BE2C (cell line): ENCODE measurements at regions not wholly inside any gene's neighbourhood (a gene's known extent, or its start where the extent isn't known, plus 50 kb on each side); places are given as distances from the start of the nearest gene placed in this dataset.

Source experiments
- DNase-seq: peaks from one replicate; pipeline ENCODE4 v3.0.0-alpha.2; 2020
- H3K27me3 ChIP-seq: fragments of 250-450 bp; sonication (Bioruptor Pico); 2 replicates; pipeline ENCODE4 v1.5.1; 2020; ENCODE audit warnings: mild to moderate bottlenecking
- H3K36me3 ChIP-seq: fragments of 250-450 bp; sonication (Bioruptor Pico); 2 replicates; pipeline ENCODE4 v1.5.1; 2020; ENCODE audit warnings: mild to moderate bottlenecking
- H3K4me1 ChIP-seq: fragments of 250-450 bp; sonication (Bioruptor Pico); 2 replicates; pipeline ENCODE4 v1.5.1; 2020
- H3K4me3 ChIP-seq: 2 replicates; pipeline ENCODE4 v1.5.1; 2011; ENCODE audit warnings: low read depth, low read length
- H3K9me3 ChIP-seq: fragments of 250-450 bp; sonication (Bioruptor Pico); 2 replicates; pipeline ENCODE4 v1.5.1; 2020
- TF ChIP-seq, protein P1 (sequence below): IDR thresholded peaks from 2 replicates; pipeline ENCODE4 v1.5.1; 2012; ENCODE audit warnings: mild to moderate bottlenecking, low read depth, low read length

DNA sequence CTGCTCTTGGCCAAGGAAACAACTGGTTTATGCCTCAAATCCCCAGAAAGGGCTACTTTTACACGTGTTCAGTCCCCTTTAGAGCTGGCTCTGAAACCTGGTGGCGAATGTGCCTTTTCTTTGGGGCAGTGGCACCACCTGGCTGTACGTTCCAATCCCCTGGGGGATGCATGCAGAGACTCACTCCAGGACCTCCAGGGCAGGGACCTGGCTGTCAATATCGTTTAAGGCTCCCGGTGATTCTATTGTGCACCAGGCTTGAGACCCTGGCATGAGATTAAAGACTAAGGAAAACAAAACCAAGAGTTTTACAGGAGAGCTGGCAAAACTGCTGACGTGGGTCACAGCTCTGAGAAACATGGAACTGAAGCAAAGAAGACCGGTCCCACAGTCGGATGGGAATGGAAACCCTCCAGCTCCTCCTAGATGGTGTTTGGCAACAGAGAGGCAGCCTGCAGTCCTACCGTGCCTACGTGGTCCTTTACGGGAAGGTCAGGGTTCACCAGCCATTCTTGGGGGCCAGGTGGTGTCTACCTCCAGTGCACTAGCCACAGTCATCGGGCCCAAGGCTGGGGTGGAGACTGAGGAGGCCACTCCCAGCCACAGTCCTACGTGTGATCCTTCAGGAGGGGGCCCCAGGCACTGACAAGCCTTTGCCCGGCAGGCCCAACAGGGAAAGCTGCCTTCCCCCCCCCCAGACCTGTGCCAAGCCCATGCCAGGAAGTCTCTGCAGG lies 203.3 kb upstream of the CST7 start:
- H3K27me3 ChIP-seq, result no peaks in the 10 kb centered on the region
- no peaks in the 10 kb centered on the region for H3K36me3 ChIP-seq
- H3K4me3 ChIP-seq, result no peak overlapping the region
- TF ChIP-seq, protein P1, sequence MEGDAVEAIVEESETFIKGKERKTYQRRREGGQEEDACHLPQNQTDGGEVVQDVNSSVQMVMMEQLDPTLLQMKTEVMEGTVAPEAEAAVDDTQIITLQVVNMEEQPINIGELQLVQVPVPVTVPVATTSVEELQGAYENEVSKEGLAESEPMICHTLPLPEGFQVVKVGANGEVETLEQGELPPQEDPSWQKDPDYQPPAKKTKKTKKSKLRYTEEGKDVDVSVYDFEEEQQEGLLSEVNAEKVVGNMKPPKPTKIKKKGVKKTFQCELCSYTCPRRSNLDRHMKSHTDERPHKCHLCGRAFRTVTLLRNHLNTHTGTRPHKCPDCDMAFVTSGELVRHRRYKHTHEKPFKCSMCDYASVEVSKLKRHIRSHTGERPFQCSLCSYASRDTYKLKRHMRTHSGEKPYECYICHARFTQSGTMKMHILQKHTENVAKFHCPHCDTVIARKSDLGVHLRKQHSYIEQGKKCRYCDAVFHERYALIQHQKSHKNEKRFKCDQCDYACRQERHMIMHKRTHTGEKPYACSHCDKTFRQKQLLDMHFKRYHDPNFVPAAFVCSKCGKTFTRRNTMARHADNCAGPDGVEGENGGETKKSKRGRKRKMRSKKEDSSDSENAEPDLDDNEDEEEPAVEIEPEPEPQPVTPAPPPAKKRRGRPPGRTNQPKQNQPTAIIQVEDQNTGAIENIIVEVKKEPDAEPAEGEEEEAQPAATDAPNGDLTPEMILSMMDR, result no peak
- DNase-seq, result no peak
- H3K4me1 ChIP-seq, result no peaks in the 10 kb centered on the region
- H3K9me3 ChIP-seq, result no peaks in the 10 kb centered on the region

DNA sequence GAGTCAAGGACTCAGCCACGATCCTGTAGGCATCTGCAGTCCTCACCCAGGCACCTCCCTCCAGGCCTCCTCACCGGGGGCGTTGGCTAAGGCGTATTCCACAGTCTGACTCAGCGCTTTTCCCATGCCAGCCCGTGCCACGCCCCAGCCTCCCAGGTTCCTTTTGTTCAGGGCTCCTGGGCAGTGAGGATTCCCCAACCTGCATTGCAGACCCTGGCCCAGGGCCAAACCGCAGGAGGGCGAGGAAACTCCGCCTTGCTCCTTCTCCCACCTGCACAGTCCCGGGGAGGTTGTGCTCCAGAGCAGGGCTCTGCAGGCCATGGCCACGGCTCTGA lies 202.8 kb upstream of the CST7 start:
- Histone ChIP-seq H3K36me3 (no peaks in the 10 kb centered on the region), H3K4me3 (no peak overlapping the region), H3K27me3 (no peaks in the 10 kb centered on the region), H3K4me1 (no peaks in the 10 kb centered on the region), H3K9me3 (no peaks in the 10 kb centered on the region)
- TF ChIP-seq, protein P1, result no peak
- DNase-seq, result no peak

DNA sequence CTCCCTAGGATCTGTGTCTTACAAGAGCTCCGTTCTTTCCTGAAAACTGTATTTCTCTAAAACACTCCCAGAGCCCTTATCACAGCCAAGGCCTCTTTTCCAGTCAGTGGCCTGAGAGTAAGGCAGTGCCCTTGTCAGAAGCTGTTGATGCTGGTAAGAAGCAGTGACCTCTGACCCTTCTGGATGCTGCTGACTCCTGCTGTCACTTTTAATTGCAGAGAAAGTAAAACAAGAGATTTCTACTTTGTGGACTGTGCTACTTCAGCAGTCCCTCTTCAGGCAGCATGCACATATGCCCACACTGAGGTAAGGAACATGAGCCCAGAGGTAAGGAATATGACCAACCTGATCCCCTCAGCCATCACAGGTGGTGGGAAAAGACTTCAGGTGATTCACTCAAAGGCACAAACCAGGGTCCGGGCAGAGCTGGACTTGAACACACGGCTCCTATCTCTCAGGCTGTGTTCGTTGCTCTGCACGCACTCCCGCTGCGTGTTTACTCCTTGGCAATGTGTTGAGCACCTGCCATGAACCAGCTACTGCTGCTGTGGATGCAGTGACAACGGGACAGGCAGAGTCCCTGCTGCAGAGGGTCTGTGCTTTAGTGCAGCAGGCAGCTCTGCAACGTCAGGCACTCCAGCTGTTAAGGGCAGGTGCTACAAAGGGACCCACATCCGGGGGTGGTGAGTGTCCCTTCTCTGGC lies 201.9 kb upstream of the CST7 start:
- Histone ChIP-seq H3K4me3 (no peak overlapping the region), H3K4me1 (no peaks in the 10 kb centered on the region), H3K27me3 (no peaks in the 10 kb centered on the region), H3K36me3 (no peaks in the 10 kb centered on the region), H3K9me3 (no peaks in the 10 kb centered on the region)
- TF ChIP-seq, protein P1, result no peak
- no peak for DNase-seq

DNA sequence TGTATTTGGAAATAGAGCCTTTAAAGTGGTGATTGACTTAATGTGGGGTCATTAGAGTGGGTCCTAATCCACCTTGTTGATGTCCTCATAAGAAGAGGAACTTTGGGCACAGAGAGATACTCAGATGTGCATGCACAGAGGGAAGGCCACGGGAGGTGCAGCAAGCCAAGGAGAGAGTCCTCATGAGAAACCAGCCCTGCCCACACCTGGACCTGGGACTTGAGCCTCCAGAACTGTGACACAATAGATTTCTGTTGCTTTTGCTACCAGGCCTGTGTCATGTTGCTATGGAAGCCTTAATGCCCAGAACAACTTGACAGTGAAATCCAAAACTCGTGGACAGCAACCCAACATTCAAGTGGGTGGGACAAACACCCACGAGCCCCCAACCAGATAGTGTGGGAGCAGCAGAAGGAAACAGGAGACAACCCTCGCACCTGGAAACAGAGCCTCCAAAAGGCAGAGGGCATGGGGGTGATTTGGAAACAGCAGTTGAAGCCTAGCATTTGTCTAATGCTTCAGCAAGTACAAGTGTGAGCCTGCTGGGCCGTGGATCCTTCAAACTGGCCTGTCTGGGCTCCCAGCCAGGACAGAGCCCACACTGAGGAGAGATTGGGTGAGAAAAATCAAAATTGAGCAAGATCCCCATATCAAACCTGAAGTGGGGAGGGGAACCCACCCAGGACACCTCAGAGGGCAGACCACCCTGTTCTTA lies 201.0 kb upstream of the CST7 start:
- no peaks in the 10 kb centered on the region for H3K9me3 ChIP-seq
- no peaks in the 10 kb centered on the region for H3K27me3 ChIP-seq
- no peak for DNase-seq
- TF ChIP-seq, protein P1, result no peak
- H3K36me3 ChIP-seq, result no peaks in the 10 kb centered on the region
- no peak overlapping the region for H3K4me3 ChIP-seq
- no peaks in the 10 kb centered on the region for H3K4me1 ChIP-seq

DNA sequence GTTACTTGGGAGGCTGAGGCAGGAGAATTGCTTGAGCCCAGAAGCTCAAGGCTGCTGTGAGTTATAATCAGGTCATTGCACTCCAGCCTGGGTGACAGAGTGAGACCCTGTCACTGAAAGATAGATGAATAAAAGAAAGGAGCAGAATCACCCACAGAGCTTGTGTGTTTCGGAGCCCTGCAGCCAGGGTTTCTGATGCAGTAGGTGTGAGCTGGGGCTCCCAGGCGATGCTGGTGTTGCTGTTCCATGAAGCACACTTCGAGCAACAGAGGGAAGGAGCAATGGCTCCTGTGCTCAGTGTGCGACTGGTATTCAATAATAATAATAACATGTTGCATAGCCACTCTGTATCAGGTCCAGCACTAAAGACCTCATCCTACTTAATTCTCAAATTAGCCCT lies 197.5 kb upstream of the CST7 start:
- TF ChIP-seq, protein P1, result no peak
- H3K27me3 ChIP-seq, result no peaks in the 10 kb centered on the region
- no peak for DNase-seq
- no peaks in the 10 kb centered on the region for H3K36me3 ChIP-seq
- H3K4me1 ChIP-seq, result no peaks in the 10 kb centered on the region; the same call in 1 of the 2 replicates
- H3K4me3 ChIP-seq, result no peak overlapping the region
- H3K9me3 ChIP-seq, result no peaks in the 10 kb centered on the region
